AG09309 (cell line): ENCODE measurements at regions not wholly inside any gene's neighbourhood (a gene's known extent, or its start where the extent isn't known, plus 50 kb on each side); places are given as distances from the start of the nearest gene placed in this dataset.
"Not testable (repeated sequence)": the region's sequence is repeated elsewhere in the genome, so short reads cannot be mapped to it uniquely, and the experiment has no call there.

Experiments used
- DNase-seq: peaks from one replicate; pipeline ENCODE4 v3.0.0-alpha.2; 2010; ENCODE audit warnings: low read depth
- H3K4me3 ChIP-seq: 2 replicates; pipeline ENCODE4 v1.5.1; 2011; ENCODE audit warnings: mild to moderate bottlenecking, low read depth, low read length, moderate library complexity; ENCODE audit not compliant: control insufficient read depth
- TF ChIP-seq, protein P1 (sequence below): IDR thresholded peaks from 2 replicates; pipeline ENCODE4 v1.5.1; 2011; ENCODE audit warnings: mild to moderate bottlenecking, low read depth, low read length, inconsistent platforms; ENCODE audit not compliant: insufficient read depth, control insufficient read depth; ENCODE audit errors: missing control alignments

DNA sequence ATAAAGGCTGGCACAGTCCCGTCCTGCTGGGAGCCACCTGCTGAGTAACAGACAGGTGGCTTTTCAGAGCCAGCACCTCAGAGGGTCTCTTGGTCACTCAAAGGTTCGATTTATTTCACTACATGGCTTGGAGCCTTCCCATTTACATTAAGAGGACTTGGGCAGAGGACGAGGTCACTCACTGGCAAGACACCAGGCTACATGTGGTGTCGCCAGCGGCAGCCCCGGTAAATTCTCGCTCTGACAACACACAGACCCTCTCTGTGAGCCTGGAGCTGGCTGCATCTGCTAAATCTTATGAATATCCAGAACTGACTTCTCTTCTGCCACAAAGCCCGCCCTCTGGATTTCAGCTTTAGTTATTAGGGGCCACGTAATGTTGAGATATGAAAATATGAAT, 254.7 kb downstream of the VAPA start:
- DNase-seq: no peak
- TF ChIP-seq, protein P1, sequence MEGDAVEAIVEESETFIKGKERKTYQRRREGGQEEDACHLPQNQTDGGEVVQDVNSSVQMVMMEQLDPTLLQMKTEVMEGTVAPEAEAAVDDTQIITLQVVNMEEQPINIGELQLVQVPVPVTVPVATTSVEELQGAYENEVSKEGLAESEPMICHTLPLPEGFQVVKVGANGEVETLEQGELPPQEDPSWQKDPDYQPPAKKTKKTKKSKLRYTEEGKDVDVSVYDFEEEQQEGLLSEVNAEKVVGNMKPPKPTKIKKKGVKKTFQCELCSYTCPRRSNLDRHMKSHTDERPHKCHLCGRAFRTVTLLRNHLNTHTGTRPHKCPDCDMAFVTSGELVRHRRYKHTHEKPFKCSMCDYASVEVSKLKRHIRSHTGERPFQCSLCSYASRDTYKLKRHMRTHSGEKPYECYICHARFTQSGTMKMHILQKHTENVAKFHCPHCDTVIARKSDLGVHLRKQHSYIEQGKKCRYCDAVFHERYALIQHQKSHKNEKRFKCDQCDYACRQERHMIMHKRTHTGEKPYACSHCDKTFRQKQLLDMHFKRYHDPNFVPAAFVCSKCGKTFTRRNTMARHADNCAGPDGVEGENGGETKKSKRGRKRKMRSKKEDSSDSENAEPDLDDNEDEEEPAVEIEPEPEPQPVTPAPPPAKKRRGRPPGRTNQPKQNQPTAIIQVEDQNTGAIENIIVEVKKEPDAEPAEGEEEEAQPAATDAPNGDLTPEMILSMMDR: no peak
- no peak overlapping the region for H3K4me3 ChIP-seq

DNA sequence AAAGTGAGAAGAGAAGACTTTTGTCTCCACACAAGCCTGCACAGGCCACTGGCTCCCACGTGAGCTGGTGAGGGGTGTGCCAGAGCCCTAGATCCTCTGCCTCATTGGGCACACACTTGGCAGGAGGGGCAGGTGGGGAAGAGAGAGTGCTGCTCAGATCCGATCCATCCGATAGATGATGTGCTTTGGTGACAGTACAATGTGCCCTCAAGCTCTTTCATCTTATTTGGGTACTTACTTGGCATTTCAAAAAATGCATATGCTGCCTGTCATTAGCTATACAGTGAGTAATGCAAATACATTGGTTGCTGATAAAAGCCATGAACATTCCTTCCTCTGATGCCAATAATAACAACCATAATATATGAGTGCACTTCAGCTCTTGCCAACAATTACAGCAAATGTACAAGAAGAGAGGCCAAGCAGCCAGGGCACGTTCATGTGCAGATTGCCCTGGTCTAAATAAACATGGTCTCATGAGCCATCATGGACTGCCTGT, 255.3 kb downstream of the VAPA start:
- no peak for DNase-seq
- TF ChIP-seq, protein P1: no peak
- no peak overlapping the region for H3K4me3 ChIP-seq

DNA sequence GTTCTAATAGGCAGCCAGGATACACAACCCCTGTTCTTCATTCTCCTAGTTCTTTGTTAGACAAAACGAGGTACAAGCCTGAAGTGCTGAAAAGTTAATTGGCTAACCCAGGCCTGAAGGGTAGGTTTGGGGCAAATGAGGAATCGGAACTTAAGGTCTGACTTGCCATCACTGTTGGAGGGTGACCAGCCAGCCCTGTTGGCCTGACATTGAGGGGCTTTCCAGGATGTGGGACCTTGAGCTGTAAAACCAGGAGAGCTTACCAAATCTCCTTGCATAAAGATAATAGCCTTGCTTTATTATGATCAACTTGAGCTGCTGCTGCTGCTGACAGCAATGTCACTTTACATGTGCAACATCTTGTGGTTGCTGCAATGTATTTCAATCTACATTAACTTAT, 256.0 kb downstream of the VAPA start:
- no peak for DNase-seq
- no peak overlapping the region for H3K4me3 ChIP-seq
- TF ChIP-seq, protein P1: no peak

DNA sequence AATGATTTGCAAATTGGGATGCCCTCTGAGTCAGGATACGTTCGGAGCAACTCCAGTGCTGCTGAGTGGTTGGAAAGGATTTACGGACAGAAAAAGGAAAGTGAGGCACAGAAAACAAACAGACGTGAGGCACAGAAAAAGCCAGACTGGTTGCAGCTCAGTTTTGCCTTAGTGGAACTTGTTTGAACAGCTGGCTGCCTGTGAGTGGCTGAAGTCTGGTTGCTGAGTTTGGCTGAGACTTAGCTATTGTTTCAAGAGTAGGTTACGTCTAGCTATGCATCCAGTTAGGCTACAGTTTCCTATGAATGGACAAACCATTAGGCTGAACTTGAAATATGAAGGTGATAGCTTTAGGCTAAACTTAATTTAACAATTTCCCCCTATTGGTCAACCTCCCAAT, 256.6 kb downstream of the VAPA start:
- DNase-seq: no peak
- TF ChIP-seq, protein P1: no peak
- no peak overlapping the region for H3K4me3 ChIP-seq

DNA sequence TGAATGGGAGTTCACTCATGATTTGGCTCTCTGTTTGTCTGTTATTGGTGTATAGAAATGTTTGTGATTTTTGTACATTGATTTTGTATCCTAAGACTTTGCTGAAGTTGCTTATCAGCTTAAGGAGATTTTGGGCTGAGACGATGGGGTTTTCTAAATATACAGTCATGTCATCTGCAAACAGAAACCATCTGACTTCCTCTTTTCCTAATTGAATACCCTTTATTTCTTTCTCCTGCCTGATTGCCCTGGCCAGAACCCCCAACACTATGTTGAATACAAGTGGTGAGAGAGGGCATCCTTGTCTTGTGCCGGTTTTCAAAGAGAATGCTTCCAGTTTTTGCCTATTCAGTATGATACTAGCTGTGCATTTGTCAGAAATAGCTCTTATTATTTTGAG, 261.5 kb downstream of the VAPA start:
- not testable (repeated sequence) for DNase-seq, H3K4me3 ChIP-seq

DNA sequence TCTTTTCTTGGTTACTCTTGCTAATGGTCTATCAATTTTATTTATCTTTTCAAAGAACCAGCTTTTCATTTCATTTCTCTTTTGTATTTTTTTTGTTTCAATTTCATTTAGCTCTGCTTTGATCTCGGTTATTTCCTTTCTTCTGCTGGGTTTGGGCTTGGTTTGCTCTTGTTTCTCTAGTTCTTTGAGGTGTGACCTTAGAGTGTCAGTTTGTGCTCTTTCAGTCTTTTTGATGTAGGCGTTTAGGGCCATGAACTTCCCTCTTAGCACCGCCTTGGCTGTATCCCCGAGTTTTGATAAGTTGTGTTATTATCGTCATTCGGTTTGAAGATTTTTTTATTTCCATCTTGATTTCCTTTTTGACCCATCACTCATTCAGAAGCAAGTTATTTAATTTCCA, 265.5 kb downstream of the VAPA start:
- not testable (repeated sequence) for DNase-seq, H3K4me3 ChIP-seq

DNA sequence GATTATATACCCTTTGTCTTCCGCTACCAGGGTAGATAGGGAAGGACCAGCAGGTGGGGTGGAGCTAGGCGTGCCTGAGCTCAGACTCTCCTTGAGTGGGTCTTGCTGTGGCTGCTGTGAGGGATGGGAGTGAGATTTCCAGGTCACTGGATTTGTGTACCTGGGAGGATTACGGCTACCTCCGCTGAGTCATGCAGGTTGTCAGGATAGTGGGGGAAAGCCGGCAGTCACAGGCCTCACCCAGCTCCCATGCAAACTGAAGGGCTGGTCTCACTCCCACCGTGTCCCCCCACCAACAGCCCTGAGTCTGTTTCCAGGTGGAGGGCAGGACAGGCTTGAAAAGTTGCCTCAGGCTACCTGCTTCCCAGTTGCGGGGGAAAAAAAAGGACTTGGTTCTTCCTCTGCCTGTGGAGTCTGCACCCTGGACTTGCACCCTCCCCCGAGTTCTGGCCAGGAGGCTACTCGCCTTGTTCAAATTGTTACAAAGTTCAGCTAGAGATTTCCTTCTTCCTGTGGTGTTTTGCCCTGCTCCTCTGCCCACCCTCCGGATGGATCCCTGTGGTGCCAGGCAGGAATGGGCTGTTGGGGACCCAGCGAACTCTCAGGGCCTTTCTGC, 268.3 kb downstream of the VAPA start:
- no peak overlapping the region for H3K4me3 ChIP-seq
- TF ChIP-seq, protein P1: no peak
- DNase-seq: no peak

DNA sequence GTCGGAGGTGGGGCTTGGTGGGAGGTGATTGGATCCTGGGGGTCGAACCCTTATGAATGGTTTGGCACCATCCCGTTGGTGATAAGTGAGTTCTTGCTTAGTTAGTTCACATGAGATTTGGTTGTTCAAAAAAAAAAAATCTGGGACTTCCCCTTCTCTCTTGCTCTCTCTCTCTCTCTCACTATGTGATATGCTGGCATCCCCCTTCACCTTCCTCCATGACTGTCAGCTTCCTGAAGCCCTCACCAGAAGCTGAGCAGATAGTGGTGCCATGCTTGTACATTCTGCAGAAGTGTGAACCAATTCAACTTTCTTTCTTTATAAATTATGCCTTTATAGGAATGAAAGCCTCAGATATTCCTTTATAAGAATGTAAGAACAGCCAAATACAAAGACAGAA, 269.7 kb upstream of the APCDD1 start:
- H3K4me3 ChIP-seq: no peak overlapping the region
- no peak for DNase-seq
- TF ChIP-seq, protein P1: no peak
